Neural cell (in vitro differentiated cells): ENCODE measurements at regions not wholly inside any gene's neighbourhood (a gene's known extent, or its start where the extent isn't known, plus 50 kb on each side); places are given as distances from the start of the nearest gene placed in this dataset.

ENCODE experiments used
- H2AFZ ChIP-seq: fragments of 200-600, 300-800 bp; sonication (generic), shearing (Covaris generic); 2 replicates; pipeline ENCODE4 v1.6.0; 2014; ENCODE audit warnings: low read depth, mild to moderate bottlenecking, antibody characterized with exemption, low read length, moderate library complexity
- H3F3A ChIP-seq: fragments of 200-600 bp; shearing (Covaris generic); 2 replicates; pipeline ENCODE4 v1.6.1; 2016; ENCODE audit warnings: mild to moderate bottlenecking, moderate library complexity, mixed read lengths, antibody characterized with exemption, low read length; ENCODE audit not compliant: insufficient read depth, poor library complexity, severe bottlenecking
- H3K27ac ChIP-seq: fragments of 200-600, 300-800 bp; sonication (generic), shearing (Covaris generic); 2 replicates; pipeline ENCODE4 v1.5.1; 2014; ENCODE audit warnings: mild to moderate bottlenecking, low read length, moderate library complexity
- H3K27me3 ChIP-seq: fragments of 300-800, 200-600 bp; sonication (generic), shearing (Covaris generic); 2 replicates; pipeline ENCODE4 v1.6.0; 2014; ENCODE audit warnings: mild to moderate bottlenecking, low read depth, low read length, moderate library complexity; ENCODE audit not compliant: insufficient read depth
- H3K36me3 ChIP-seq: fragments of 300-800, 200-600 bp; sonication (generic), shearing (Covaris generic); 2 replicates; pipeline ENCODE4 v1.5.1; 2014; ENCODE audit warnings: mild to moderate bottlenecking, antibody characterized with exemption, low read length, moderate library complexity; ENCODE audit not compliant: insufficient read depth
- H3K4me2 ChIP-seq: fragments of 300-800, 200-600 bp; sonication (generic), shearing (Covaris generic); 2 replicates; pipeline ENCODE4 v1.6.0; 2014; ENCODE audit warnings: mild to moderate bottlenecking, low read length
- H3K4me3 ChIP-seq: fragments of 300-800, 200-600 bp; sonication (generic), shearing (Covaris generic); 2 replicates; pipeline ENCODE4 v1.5.1; 2014; ENCODE audit warnings: mild to moderate bottlenecking, low read length, moderate library complexity
- H3K79me2 ChIP-seq: fragments of 200-600 bp; shearing (Covaris generic); replicated peaks from 2 replicates; pipeline ENCODE4 v1.6.0; 2014; ENCODE audit warnings: mild to moderate bottlenecking, low read length, moderate library complexity; ENCODE audit not compliant: insufficient read depth
- H3K9ac ChIP-seq: fragments of 300-800, 200-600 bp; sonication (generic), shearing (Covaris generic); 2 replicates; pipeline ENCODE4 v1.6.1; 2016; ENCODE audit warnings: mild to moderate bottlenecking, low read length, mixed read lengths
- H3K9me2 ChIP-seq: fragments of 200-600 bp; shearing (Covaris generic); 2 replicates; pipeline ENCODE4 v1.6.1; 2016; ENCODE audit warnings: mild to moderate bottlenecking, low read length, mixed read lengths; ENCODE audit not compliant: insufficient read depth
- H3K9me3 ChIP-seq: fragments of 200-600, 300-800 bp; sonication (generic), shearing (Covaris generic); 2 replicates; pipeline ENCODE4 v1.6.1; 2016; ENCODE audit warnings: mild to moderate bottlenecking, mixed run types, low read length, moderate library complexity, mixed read lengths
- H4K20me1 ChIP-seq: fragments of 200-600 bp; shearing (Covaris generic); 2 replicates; pipeline ENCODE4 v1.6.1; 2016; ENCODE audit warnings: mild to moderate bottlenecking, mixed run types; ENCODE audit not compliant: insufficient read depth
- EP300 ChIP-seq: fragments of 450-650 bp; conservative IDR thresholded peaks from 2 replicates; pipeline ENCODE4 v1.6.1; 2014; ENCODE audit warnings: antibody characterized with exemption, mild to moderate bottlenecking, moderate library complexity; ENCODE audit not compliant: poor library complexity, severe bottlenecking
- EZH2 ChIP-seq: fragments of 200-600, 300-800 bp; shearing (Covaris generic), sonication (generic); IDR thresholded peaks from 2 replicates; pipeline ENCODE4 v1.6.1; 2014; ENCODE audit warnings: antibody characterized with exemption, low read length, borderline replicate concordance, mild to moderate bottlenecking; ENCODE audit not compliant: insufficient read depth, poor library complexity, severe bottlenecking
- MXI1 ChIP-seq: fragments of 450-650 bp; conservative IDR thresholded peaks from 2 replicates; pipeline ENCODE4 v1.6.1; 2014; ENCODE audit warnings: antibody characterized with exemption, mild to moderate bottlenecking; ENCODE audit not compliant: poor library complexity, severe bottlenecking
- POLR2AphosphoS5 ChIP-seq: IDR thresholded peaks from 2 replicates; pipeline ENCODE4 v1.6.1; 2012
- RAD21 ChIP-seq: fragments of 450-650 bp; conservative IDR thresholded peaks from 2 replicates; pipeline ENCODE4 v1.6.1; 2014; ENCODE audit warnings: antibody characterized with exemption, mild to moderate bottlenecking, moderate library complexity
- SMC3 ChIP-seq: fragments of 450-650 bp; conservative IDR thresholded peaks from 2 replicates; pipeline ENCODE4 v1.6.1; 2014; ENCODE audit warnings: antibody characterized with exemption, mild to moderate bottlenecking, moderate library complexity; ENCODE audit not compliant: poor library complexity
- TAF1 ChIP-seq: IDR thresholded peaks from 2 replicates; pipeline ENCODE4 v1.6.1; 2012; ENCODE audit warnings: low read depth
- TF ChIP-seq, protein P1 (sequence below): IDR thresholded peaks from 2 replicates; pipeline ENCODE4 v1.6.1; 2012; ENCODE audit warnings: borderline replicate concordance
- TF ChIP-seq, protein P2 (sequence below): fragments of 450-650 bp; IDR thresholded peaks from 2 replicates; pipeline ENCODE4 v1.5.1; 2014; ENCODE audit warnings: antibody characterized with exemption, mild to moderate bottlenecking, moderate library complexity; ENCODE audit not compliant: poor library complexity, severe bottlenecking

DNA sequence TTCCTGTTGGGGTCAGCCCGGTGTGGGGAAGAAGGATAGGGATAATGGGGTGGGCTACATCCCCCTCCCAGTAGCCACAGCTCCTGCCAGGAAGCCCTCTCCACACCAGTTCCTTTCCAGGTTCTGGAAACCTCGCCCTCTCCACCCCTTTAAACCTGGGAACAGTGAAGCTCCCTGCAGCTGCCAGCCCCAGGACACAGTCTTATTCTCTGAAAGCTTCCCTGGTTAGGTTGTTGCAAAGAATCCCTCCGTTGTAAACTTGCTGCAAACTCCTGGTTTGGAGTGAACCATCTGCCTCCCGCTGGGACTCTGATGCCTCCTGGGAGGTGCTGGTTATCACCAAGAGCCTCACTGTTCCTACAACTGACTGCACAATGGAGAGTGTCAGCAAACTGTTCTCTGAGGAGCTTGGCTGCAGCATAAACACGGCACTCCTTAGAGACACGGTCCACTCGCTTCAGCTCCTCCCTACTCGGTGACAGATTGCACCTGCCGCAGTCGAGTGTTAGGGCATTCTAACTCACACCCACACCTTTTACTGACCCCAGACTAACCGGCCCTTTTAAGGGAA is 261.8 kb upstream of the RAB6C start:
- no peaks in the 10 kb centered on the region for H3F3A ChIP-seq
- no peaks in the 10 kb centered on the region for H3K27me3 ChIP-seq
- no peaks in the 10 kb centered on the region for H3K9me3 ChIP-seq
- TF ChIP-seq RAD21, result no peak
- TF ChIP-seq EP300, result no peak
- TF ChIP-seq SMC3, result no peak
- no peak for TF ChIP-seq POLR2AphosphoS5
- TF ChIP-seq TAF1, result no peak
- TF ChIP-seq, protein P1, sequence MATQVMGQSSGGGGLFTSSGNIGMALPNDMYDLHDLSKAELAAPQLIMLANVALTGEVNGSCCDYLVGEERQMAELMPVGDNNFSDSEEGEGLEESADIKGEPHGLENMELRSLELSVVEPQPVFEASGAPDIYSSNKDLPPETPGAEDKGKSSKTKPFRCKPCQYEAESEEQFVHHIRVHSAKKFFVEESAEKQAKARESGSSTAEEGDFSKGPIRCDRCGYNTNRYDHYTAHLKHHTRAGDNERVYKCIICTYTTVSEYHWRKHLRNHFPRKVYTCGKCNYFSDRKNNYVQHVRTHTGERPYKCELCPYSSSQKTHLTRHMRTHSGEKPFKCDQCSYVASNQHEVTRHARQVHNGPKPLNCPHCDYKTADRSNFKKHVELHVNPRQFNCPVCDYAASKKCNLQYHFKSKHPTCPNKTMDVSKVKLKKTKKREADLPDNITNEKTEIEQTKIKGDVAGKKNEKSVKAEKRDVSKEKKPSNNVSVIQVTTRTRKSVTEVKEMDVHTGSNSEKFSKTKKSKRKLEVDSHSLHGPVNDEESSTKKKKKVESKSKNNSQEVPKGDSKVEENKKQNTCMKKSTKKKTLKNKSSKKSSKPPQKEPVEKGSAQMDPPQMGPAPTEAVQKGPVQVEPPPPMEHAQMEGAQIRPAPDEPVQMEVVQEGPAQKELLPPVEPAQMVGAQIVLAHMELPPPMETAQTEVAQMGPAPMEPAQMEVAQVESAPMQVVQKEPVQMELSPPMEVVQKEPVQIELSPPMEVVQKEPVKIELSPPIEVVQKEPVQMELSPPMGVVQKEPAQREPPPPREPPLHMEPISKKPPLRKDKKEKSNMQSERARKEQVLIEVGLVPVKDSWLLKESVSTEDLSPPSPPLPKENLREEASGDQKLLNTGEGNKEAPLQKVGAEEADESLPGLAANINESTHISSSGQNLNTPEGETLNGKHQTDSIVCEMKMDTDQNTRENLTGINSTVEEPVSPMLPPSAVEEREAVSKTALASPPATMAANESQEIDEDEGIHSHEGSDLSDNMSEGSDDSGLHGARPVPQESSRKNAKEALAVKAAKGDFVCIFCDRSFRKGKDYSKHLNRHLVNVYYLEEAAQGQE, result no peak
- TF ChIP-seq, protein P2, sequence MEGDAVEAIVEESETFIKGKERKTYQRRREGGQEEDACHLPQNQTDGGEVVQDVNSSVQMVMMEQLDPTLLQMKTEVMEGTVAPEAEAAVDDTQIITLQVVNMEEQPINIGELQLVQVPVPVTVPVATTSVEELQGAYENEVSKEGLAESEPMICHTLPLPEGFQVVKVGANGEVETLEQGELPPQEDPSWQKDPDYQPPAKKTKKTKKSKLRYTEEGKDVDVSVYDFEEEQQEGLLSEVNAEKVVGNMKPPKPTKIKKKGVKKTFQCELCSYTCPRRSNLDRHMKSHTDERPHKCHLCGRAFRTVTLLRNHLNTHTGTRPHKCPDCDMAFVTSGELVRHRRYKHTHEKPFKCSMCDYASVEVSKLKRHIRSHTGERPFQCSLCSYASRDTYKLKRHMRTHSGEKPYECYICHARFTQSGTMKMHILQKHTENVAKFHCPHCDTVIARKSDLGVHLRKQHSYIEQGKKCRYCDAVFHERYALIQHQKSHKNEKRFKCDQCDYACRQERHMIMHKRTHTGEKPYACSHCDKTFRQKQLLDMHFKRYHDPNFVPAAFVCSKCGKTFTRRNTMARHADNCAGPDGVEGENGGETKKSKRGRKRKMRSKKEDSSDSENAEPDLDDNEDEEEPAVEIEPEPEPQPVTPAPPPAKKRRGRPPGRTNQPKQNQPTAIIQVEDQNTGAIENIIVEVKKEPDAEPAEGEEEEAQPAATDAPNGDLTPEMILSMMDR, result no peak
- no peak for TF ChIP-seq MXI1
- TF ChIP-seq EZH2, result no peak
- H3K79me2 ChIP-seq, result no peaks in the 10 kb centered on the region
- H3K9me2 ChIP-seq, result no peaks in the 10 kb centered on the region
- no peak overlapping the region for H2AFZ ChIP-seq
- H3K4me2 ChIP-seq, result no peak overlapping the region
- no peaks in the 10 kb centered on the region for H4K20me1 ChIP-seq
- H3K9ac ChIP-seq, result no peak overlapping the region
- H3K4me3 ChIP-seq, result no peak overlapping the region
- no peak overlapping the region for H3K27ac ChIP-seq
- no peaks in the 10 kb centered on the region for H3K36me3 ChIP-seq

DNA sequence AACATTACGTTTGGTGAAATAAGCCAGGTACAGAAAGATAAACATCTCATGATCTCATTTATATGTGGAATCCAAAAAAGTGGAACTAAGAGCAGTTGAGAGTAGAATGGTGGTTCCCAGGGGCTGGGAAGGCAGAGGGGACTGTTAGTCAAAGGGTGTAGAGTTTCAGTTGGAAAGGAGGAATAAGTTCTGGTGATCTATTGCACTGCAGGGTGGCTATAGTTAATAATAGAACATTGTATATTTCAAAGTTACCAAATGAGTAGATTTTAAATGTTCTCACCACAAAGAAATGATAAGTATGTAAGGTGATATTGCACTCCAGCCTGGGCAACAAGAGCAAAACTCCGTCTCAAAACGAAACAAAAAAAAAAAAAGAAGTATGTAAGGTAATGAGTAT is 260.1 kb upstream of the RAB6C start:
- Histone ChIP-seq H3K4me3 (no peak overlapping the region), H3K27me3 (no peaks in the 10 kb centered on the region), H2AFZ (no peak overlapping the region), H3K9me2 (no peaks in the 10 kb centered on the region), H3K9me3 (no peaks in the 10 kb centered on the region), H3K27ac (no peak overlapping the region), H4K20me1 (no peaks in the 10 kb centered on the region), H3F3A (no peaks in the 10 kb centered on the region), H3K4me2 (no peak overlapping the region), H3K9ac (no peak overlapping the region), H3K79me2 (no peaks in the 10 kb centered on the region), H3K36me3 (no peaks in the 10 kb centered on the region)
- TF ChIP-seq POLR2AphosphoS5, result no peak

DNA sequence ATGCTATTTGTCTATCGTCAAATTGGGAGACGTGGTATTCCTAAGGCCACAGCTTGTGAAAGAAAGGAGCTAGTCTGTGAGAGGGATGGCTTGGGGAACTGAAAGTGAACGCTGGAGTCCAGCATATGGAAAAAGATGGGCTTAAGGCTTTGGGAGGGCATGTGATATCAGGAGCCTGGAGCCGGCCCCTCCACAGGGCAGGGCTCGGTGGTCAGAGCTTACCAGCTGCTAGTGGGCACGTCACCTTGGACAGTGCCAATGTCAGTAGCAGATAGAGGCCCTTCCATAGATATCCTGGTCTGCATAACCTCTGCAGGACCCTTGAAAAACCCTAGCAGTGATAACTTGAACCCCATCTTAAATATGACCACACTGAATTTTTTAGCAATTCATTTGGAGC is 259.1 kb upstream of the RAB6C start:
- no peak overlapping the region for H3K4me2 ChIP-seq
- no peaks in the 10 kb centered on the region for H3K9me3 ChIP-seq
- no peaks in the 10 kb centered on the region for H3K79me2 ChIP-seq
- no peaks in the 10 kb centered on the region for H3K36me3 ChIP-seq
- no peak overlapping the region for H2AFZ ChIP-seq
- no peaks in the 10 kb centered on the region for H3K27me3 ChIP-seq
- no peak overlapping the region for H3K9ac ChIP-seq
- no peaks in the 10 kb centered on the region for H3K9me2 ChIP-seq
- no peak overlapping the region for H3K4me3 ChIP-seq
- no peak overlapping the region for H3K27ac ChIP-seq
- TF ChIP-seq, protein P2, result no peak
- TF ChIP-seq SMC3 (no peak), EZH2 (no peak), TAF1 (no peak), EP300 (no peak), MXI1 (no peak), POLR2AphosphoS5 (no peak), RAD21 (no peak)
- TF ChIP-seq, protein P1, result no peak
- no peaks in the 10 kb centered on the region for H3F3A ChIP-seq
- H4K20me1 ChIP-seq, result no peaks in the 10 kb centered on the region
